Motor neuron (in vitro differentiated cells): ENCODE measurements at regions not wholly inside any gene's neighbourhood (a gene's known extent, or its start where the extent isn't known, plus 50 kb on each side); places are given as distances from the start of the nearest gene placed in this dataset.

Experiments used
- ATAC-seq, 8 experiments: fragments of 200-7000 bp; cut with Tn5 transposase; replicated peaks in 6 of 8; 2 replicates each; pipeline ENCODE4 v1.8.0; 2021; ENCODE audit warnings: mild to moderate bottlenecking in 8 of 8, moderate library complexity in 8 of 8
- H3K27ac ChIP-seq, 2 donors: fragments of 250-450 bp; sonication (Bioruptor Pico); 2 replicates each; pipeline ENCODE4 v1.9.0; 2021; ENCODE audit warnings: antibody characterized with exemption in 2 of 2, mild to moderate bottlenecking in 2 of 2, moderate library complexity in 1 of 2
- H3K4me1 ChIP-seq, 2 donors: fragments of 250-450 bp; sonication (Bioruptor Pico); replicated peaks in 1 of 2; 2 replicates each; pipeline ENCODE4 v1.6.1; 2021; ENCODE audit warnings: antibody characterized with exemption in 2 of 2, mild to moderate bottlenecking in 2 of 2, moderate library complexity in 1 of 2
- H3K4me3 ChIP-seq, 5 donors: fragments of 250-450 bp; sonication (Bioruptor Pico); 2 replicates each; pipeline ENCODE4 v1.9.0; 2021; ENCODE audit warnings: antibody characterized with exemption in 5 of 5, mild to moderate bottlenecking in 5 of 5, moderate library complexity in 4 of 5
- WGBS, 10 experiments: fragments of 450-650 bp; shearing (Covaris generic); methylation state at CpG; one replicate each; pipeline ENCODE4 v1.0.0; 2022; 5-methylcytosine and 5-hydroxymethylcytosine counted together
- in situ Hi-C, 9 experiments: fragments of 400-800 bp; cut with MboI; loops; one replicate each; pipeline ENCODE4 v1.15.0; 2021; ENCODE audit warnings: low sequenced_read_pairs in 9 of 9, low pct_unique_long_range_greater_than_20kb in 2 of 9; ENCODE audit not compliant: unreplicated experiment in 9 of 9

- Histone ChIP-seq H3K27ac (no peak overlapping the region), H3K4me1 (no peaks in the 10 kb centered on the region), H3K4me3 (no peak overlapping the region)
- in situ Hi-C loops, result no loop called here
- WGBS, 10 experiments, result 0 to 100% (median 40%) methylated on average over 1 to 3 of the region's 3 CpGs; no CpG with 5 or more reads in 1 of the 10 experiments
- ATAC-seq, result no peak
These were observed 542.3 kb downstream of the METTL4 start for GRCh38 chr18:2028986-2029385.

- ATAC-seq, result no peak
- in situ Hi-C loops, result no loop called here
- no peak overlapping the region for H3K4me3 ChIP-seq
- peaks cover 3 to 6% of the 10 kb centered on the region in 2 donors for H3K4me1 ChIP-seq
- H3K27ac ChIP-seq, result no peak overlapping the region
These were observed 540.7 kb downstream of the METTL4 start for GRCh38 chr18:2030647-2031046.

- Histone ChIP-seq H3K4me3 (no peak overlapping the region), H3K27ac (no peak overlapping the region), H3K4me1 (peaks cover 3 to 14% of the 10 kb centered on the region in 2 donors)
- ATAC-seq, result no peak
- in situ Hi-C loops, result no loop called here
These were observed 539.3 kb downstream of the METTL4 start for GRCh38 chr18:2032036-2032435.

- H3K4me1 ChIP-seq, result peaks cover 3 to 14% of the 10 kb centered on the region in 2 donors
- no peak overlapping the region for H3K4me3 ChIP-seq
- in situ Hi-C loops, result no loop called here
- no peak for ATAC-seq
- H3K27ac ChIP-seq, result peak overlapping the region in 1 of 2 donors; percentile 44
- WGBS, 10 experiments, result 20 to 90% (median 84%) methylated on average over 4 to 7 of the region's 7 CpGs; no CpG with 5 or more reads in 1 of the 10 experiments
These were observed 536.2 kb downstream of the METTL4 start for GRCh38 chr18:2035056-2035455.

GRCh38 chr18:2036086-2036485, 535.2 kb downstream of the METTL4 start:
- no peak overlapping the region for H3K4me3 ChIP-seq
- 5 to 67% (median 40%) methylated on average over 1 to 3 of the region's 3 CpGs for WGBS, 10 experiments
- peak in 7 of 8 experiments; percentile 16 to 98 (median 90) for ATAC-seq
- in situ Hi-C loops, result no loop called here
- H3K4me1 ChIP-seq, result peaks cover 3 to 14% of the 10 kb centered on the region in 2 donors
- H3K27ac ChIP-seq, result no peak overlapping the region

GRCh38 chr18:2040279-2040678, 531.0 kb downstream of the METTL4 start:
- Histone ChIP-seq H3K4me3 (no peak overlapping the region), H3K27ac (no peak overlapping the region), H3K4me1 (peaks cover 2 to 12% of the 10 kb centered on the region in 2 donors)
- in situ Hi-C loops, result no loop called here
- no peak for ATAC-seq
- WGBS, 10 experiments, result 5 to 100% (median 75%) methylated on average over 1 to 3 of the region's 3 CpGs; no CpG with 5 or more reads in 1 of the 10 experiments

GRCh38 chr18:2049986-2050385, 521.3 kb downstream of the METTL4 start:
- in situ Hi-C loops, result no loop called here
- no peak for ATAC-seq

GRCh38 chr18:2050702-2051201, 520.6 kb downstream of the METTL4 start:
- ATAC-seq, result no peak
- no peak overlapping the region for H3K27ac ChIP-seq
- H3K4me3 ChIP-seq, result no peak overlapping the region
- in situ Hi-C loops, result no loop called here
- peaks cover 0 to 7% of the 10 kb centered on the region in 2 donors for H3K4me1 ChIP-seq
- 0 to 100% (median 80%) methylated on average over 1 to 3 of the region's 3 CpGs; no CpG with 5 or more reads in 1 of the 10 experiments for WGBS, 10 experiments

More at GRCh38 chr18:2049986-2050385, 521.3 kb downstream of the METTL4 start:
- H3K27ac ChIP-seq, result no peak overlapping the region
- 0 to 94% (median 73%) methylated on average over 1 to 3 of the region's 4 CpGs for WGBS, 10 experiments
- no peak overlapping the region for H3K4me3 ChIP-seq
- H3K4me1 ChIP-seq, result peaks cover 0 to 7% of the 10 kb centered on the region in 2 donors

GRCh38 chr18:2053490-2054089, 517.7 kb downstream of the METTL4 start:
- ATAC-seq, result peak in 5 of 8 experiments; percentile 19 to 89 (median 63)
- in situ Hi-C loops, result no loop called here
- H3K4me1 ChIP-seq, result peaks cover 0 to 7% of the 10 kb centered on the region in 2 donors
- H3K4me3 ChIP-seq, result no peak overlapping the region
- 0 to 87% (median 54%) methylated on average over 1 to 3 of the region's 3 CpGs for WGBS, 10 experiments
- no peak overlapping the region for H3K27ac ChIP-seq

- in situ Hi-C loops, result no loop called here
- H3K27ac ChIP-seq, result no peak overlapping the region
- 0 to 100% (median 54%) methylated on average over 1 to 4 of the region's 4 CpGs; no CpG with 5 or more reads in 1 of the 10 experiments for WGBS, 10 experiments
- no peak for ATAC-seq
- no peaks in the 10 kb centered on the region for H3K4me1 ChIP-seq
- H3K4me3 ChIP-seq, result no peak overlapping the region
These were observed 512.0 kb downstream of the METTL4 start for GRCh38 chr18:2059336-2059735.

GRCh38 chr18:2060086-2060485, 511.2 kb downstream of the METTL4 start:
- 0 to 100% (median 87%) methylated on average over 1 of the region's 1 CpG for WGBS, 10 experiments
- Histone ChIP-seq H3K27ac (no peak overlapping the region), H3K4me3 (no peak overlapping the region), H3K4me1 (no peaks in the 10 kb centered on the region)
- ATAC-seq, result no peak
- in situ Hi-C loops, result no loop called here

- no peak overlapping the region for H3K4me3 ChIP-seq
- ATAC-seq, result no peak
- no peak overlapping the region for H3K27ac ChIP-seq
- peaks cover 0 to 8% of the 10 kb centered on the region in 2 donors for H3K4me1 ChIP-seq
- 11 to 94% (median 70%) methylated on average over 1 to 4 of the region's 4 CpGs for WGBS, 10 experiments
- in situ Hi-C loops, result no loop called here
These were observed 500.7 kb downstream of the METTL4 start for GRCh38 chr18:2070631-2071030.

GRCh38 chr18:2075499-2075898, 495.8 kb downstream of the METTL4 start:
- in situ Hi-C loops, result loop anchor here in 2 of 9 experiments (25.0 kb wide), 2 partner anchors 112 to 463 kb away; no protein-coding TSS in a partner anchor
- peak in 4 of 8 experiments; percentile 74 to 94 (median 76) for ATAC-seq
- 14 to 86% (median 65%) methylated on average over 1 of the region's 1 CpG; no CpG with 5 or more reads in 4 of the 10 experiments for WGBS, 10 experiments
- H3K4me3 ChIP-seq, result no peak overlapping the region
- no peak overlapping the region for H3K27ac ChIP-seq
- peaks cover 0 to 10% of the 10 kb centered on the region in 2 donors for H3K4me1 ChIP-seq

GRCh38 chr18:2082676-2083075, 488.6 kb downstream of the METTL4 start:
- no peak for ATAC-seq
- in situ Hi-C loops, result loop anchor here in 2 of 9 experiments (25.0 kb wide), 2 partner anchors 105 to 470 kb away; no protein-coding TSS in a partner anchor
- WGBS, 10 experiments, result 0 to 100% (median 72%) methylated on average over 1 of the region's 1 CpG; no CpG with 5 or more reads in 2 of the 10 experiments
- Histone ChIP-seq H3K4me3 (no peak overlapping the region), H3K27ac (no peak overlapping the region), H3K4me1 (peaks cover 4 to 15% of the 10 kb centered on the region in 2 donors)
